ENCODE measurements at regions not wholly inside any gene's neighbourhood (a gene's known extent, or its start where the extent isn't known, plus 50 kb on each side); places are given as distances from the start of the nearest gene placed in this dataset.

DNA sequence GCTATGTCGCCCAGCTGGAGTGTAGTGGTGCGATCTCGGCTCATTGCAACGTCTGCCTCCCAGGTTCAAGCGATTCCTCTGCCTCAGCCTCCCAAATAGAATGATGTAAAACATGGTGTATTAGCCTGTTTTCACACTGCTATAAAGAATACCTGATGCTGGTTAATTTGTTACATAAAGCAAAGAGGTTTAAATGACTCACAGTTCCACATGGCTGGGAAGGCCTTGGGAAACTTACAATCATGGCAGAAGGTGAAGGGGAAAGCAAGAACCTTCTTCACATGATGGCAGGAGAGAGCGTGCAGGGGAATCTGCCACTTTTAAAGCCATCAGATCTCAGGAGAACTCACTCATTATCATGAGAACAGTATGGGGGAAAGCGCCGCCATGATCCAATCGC, 1191.8 kb downstream of the ARAP2 start:
- Histone ChIP-seq H4K8ac (ENCODE audit: extremely low read depth, insufficient read depth, low read length) (no peak overlapping the region), H3K14ac (ENCODE audit: insufficient read length) (no peak overlapping the region), H3K56ac (replicated peaks; ENCODE audit: insufficient read length, low read depth, low read length) (no peak overlapping the region), H4K91ac (replicated peaks; ENCODE audit: insufficient read length, low read length) (no peak overlapping the region), H3K79me1 (ENCODE audit: low read depth, low read length) (no peaks in the 10 kb centered on the region), H3K4me2 (ENCODE audit: insufficient read depth in 1 of 2, low read depth in 2 of 2, low read length in 2 of 2) (no peak overlapping the region), H2BK5ac (ENCODE audit: low read depth, low read length) (no peak overlapping the region), H3K23ac (ENCODE audit: insufficient read length) (no peak overlapping the region), H2BK20ac (ENCODE audit: low read length) (no peak overlapping the region), H3K18ac (ENCODE audit: extremely low read depth, low read length) (no peak overlapping the region), H3K27me3 (replicated peaks in 1 of 4; ENCODE audit: control insufficient read depth in 3 of 4, extremely low read depth in 1 of 4, insufficient read depth in 3 of 4, low read length in 3 of 4) (no peaks in the 10 kb centered on the region), H4K20me1 (replicated peaks in 1 of 2; ENCODE audit: control insufficient read depth in 1 of 2, insufficient read depth in 2 of 2, low read length in 2 of 2) (no peaks in the 10 kb centered on the region), H3K4me3 (ENCODE audit: extremely low read depth in 1 of 4, insufficient read depth in 2 of 4, low read depth in 3 of 4, low read length in 4 of 4) (no peak overlapping the region), H3K9me3 (ENCODE audit: insufficient read depth in 2 of 2, low read depth in 1 of 2, low read length in 1 of 2) (no peaks in the 10 kb centered on the region), H3K36me3 (ENCODE audit: control insufficient read depth in 2 of 4, insufficient read depth in 4 of 4, low read length in 3 of 4) (no peaks in the 10 kb centered on the region), H3K27ac (ENCODE audit: low read depth, low read length) (no peak overlapping the region), H2BK15ac (ENCODE audit: low read length) (no peak overlapping the region), H3K9ac (replicated peaks in 1 of 4; ENCODE audit: extremely low read depth in 1 of 4, low read depth in 3 of 4, low read length in 3 of 4) (no peak overlapping the region), H2AFZ (ENCODE audit: low read length) (no peak overlapping the region), H2BK120ac (replicated peaks; ENCODE audit: low read depth, low read length) (no peak overlapping the region), H4K5ac (ENCODE audit: insufficient read length, low read depth, low read length) (no peak overlapping the region), H3K23me2 (ENCODE audit: low read depth, low read length) (no peaks in the 10 kb centered on the region), H2AK5ac (ENCODE audit: low read depth, low read length) (no peak overlapping the region), H2BK12ac (ENCODE audit: low read depth, low read length) (no peak overlapping the region), H3K79me2 (ENCODE audit: control insufficient read depth in 1 of 2, insufficient read depth in 2 of 2, low read length in 2 of 2) (no peaks in the 10 kb centered on the region), H3K4me1 (replicated peaks in 1 of 4; ENCODE audit: control insufficient read depth in 3 of 4, insufficient read depth in 4 of 4, low read length in 3 of 4) (no peaks in the 10 kb centered on the region), H3K4ac (replicated peaks; ENCODE audit: insufficient read length, low read depth, low read length) (no peak overlapping the region)
- WGBS, 2 experiments (ENCODE audit: extremely low coverage in 1 of 2, insufficient coverage in 1 of 2, insufficient read length in 1 of 2, insufficient replicate concordance in 2 of 2, low coverage in 1 of 2, low lambda C conversion rate in 2 of 2, missing lambda C conversion rate in 1 of 2): 96% methylated on average over 9 of the region's 9 CpGs; no CpG with 5 or more reads in 1 of the 2 experiments
- POLR2A ChIA-PET (ENCODE audit: partially characterized antibody): no interaction called here
- no peak for DNase-seq (ENCODE audit: low read depth in 1 of 2, low spot score in 2 of 2)
- FAIRE-seq: no peak
- no peak for TF ChIP-seq GABPA (IDR thresholded peaks at IDR 0.05; ENCODE audit: borderline replicate concordance, insufficient read depth, low read length)
- CTCF ChIA-PET (ENCODE audit: partially characterized antibody): no interaction called here
